ENCODE measurements at regions not wholly inside any gene's neighbourhood (a gene's known extent, or its start where the extent isn't known, plus 50 kb on each side); places are given as distances from the start of the nearest gene placed in this dataset.

- in situ Hi-C loops (cut with MboI; ENCODE audit: low sequenced_read_pairs): no loop called here
- H2BK20ac ChIP-seq (ENCODE audit: low read depth, low read length): 0 out of 2 replicates have a peak overlapping the region, but pooled peaks have one; percentile 26
- no peak overlapping the region for H4K5ac ChIP-seq (ENCODE audit: low read depth, low read length)
- H2AFZ ChIP-seq (replicated peaks; ENCODE audit: low read length, poor library complexity): no peak overlapping the region
- H4K91ac ChIP-seq (ENCODE audit: insufficient read depth, low read depth, low read length): peak overlapping the region; percentile 38; the same call in 1 of the 2 replicates
- TF ChIP-seq FOS (IDR thresholded peaks at IDR 0.05; ENCODE audit: low read depth, low read length) (no peak), CEBPB (IDR thresholded peaks at IDR 0.05; ENCODE audit: low read depth, low read length) (no peak), SMC3 (IDR thresholded peaks at IDR 0.05; ENCODE audit: low read depth, low read length) (no peak), MAZ (IDR thresholded peaks at IDR 0.05; ENCODE audit: borderline replicate concordance, low read depth, low read length) (no peak), RCOR1 (IDR thresholded peaks at IDR 0.05; ENCODE audit: insufficient replicate concordance, low read length) (no peak), MXI1 (IDR thresholded peaks at IDR 0.05; ENCODE audit: borderline replicate concordance, low read depth, low read length) (no peak), RAD21 (IDR thresholded peaks at IDR 0.05; ENCODE audit: low read length) (no peak), BHLHE40 (IDR thresholded peaks at IDR 0.05; ENCODE audit: low read depth, low read length) (no peak), RFX5 (IDR thresholded peaks at IDR 0.05; ENCODE audit: low read depth, low read length) (no peak), CTCF (conservative IDR thresholded peaks at IDR 0.05; ENCODE audit: low read depth, low read length) (no peak), CHD1 (IDR thresholded peaks at IDR 0.05; ENCODE audit: low read depth, low read length) (no peak), USF2 (IDR thresholded peaks at IDR 0.05; ENCODE audit: low read depth, low read length) (no peak), POLR2A (IDR thresholded peaks at IDR 0.05; ENCODE audit: low read depth, low read length) (no peak)
- no peaks in the 10 kb centered on the region for H3K9me3 ChIP-seq (ENCODE audit: control insufficient read depth, insufficient read depth, low read length)
- H3K9ac ChIP-seq (ENCODE audit: low read depth, low read length): no peak overlapping the region
- H2BK15ac ChIP-seq (ENCODE audit: low read depth, low read length): peak overlapping the region; percentile 49; the same call in 1 of the 3 replicates
- no peak overlapping the region for H2BK5ac ChIP-seq (ENCODE audit: low read depth, low read length, poor library complexity, severe bottlenecking)
- H4K20me1 ChIP-seq (ENCODE audit: insufficient read depth, low read length): no peaks in the 10 kb centered on the region
- peak overlapping the region; percentile 25; the same call in 1 of the 2 replicates for H2AK5ac ChIP-seq (ENCODE audit: low read depth, low read length)
- H3K23ac ChIP-seq (ENCODE audit: low read depth, low read length): no peak overlapping the region
- dilution Hi-C loops (cut with HindIII; ENCODE audit: low sequenced_read_pairs, unreplicated experiment): no loop called here
- no peak overlapping the region for H2AK9ac ChIP-seq (replicated peaks; ENCODE audit: low read depth, low read length, poor library complexity)
- H3K14ac ChIP-seq (replicated peaks; ENCODE audit: low read depth, low read length): no peak overlapping the region
- WGBS, 2 experiments (ENCODE audit: extremely low coverage in 2 of 2, insufficient read length in 1 of 2): no CpG with 5 or more reads among the region's 4 CpGs
- DNase-seq (no peak), ATAC-seq (ENCODE audit: low read depth) (no peak)
- no TSS peak for BruUV-seq (replicated peaks)
- no peaks in the 10 kb centered on the region for H3K27me3 ChIP-seq (ENCODE audit: control insufficient read depth, insufficient read depth, low read length)
- peak overlapping the region; percentile 45; the same call in 1 of the 2 replicates for H3K4ac ChIP-seq (ENCODE audit: low read depth, low read length)
- H3K4me3 ChIP-seq (ENCODE audit: insufficient read depth, low read depth, low read length): no peak overlapping the region
- peak overlapping the region; percentile 39 for H2BK120ac ChIP-seq (ENCODE audit: low read depth, low read length)
- H3K4me1 ChIP-seq (ENCODE audit: control insufficient read depth, insufficient read depth, low read length): peaks cover 21% of the 10 kb centered on the region
- H3K36me3 ChIP-seq (ENCODE audit: control insufficient read depth, insufficient read depth, low read length): peaks cover 8% of the 10 kb centered on the region; the same call in 1 of the 2 replicates
- ChIA-PET CTCF (interaction anchor here (0.7 kb wide), 1 partner anchor 109 kb away, joined by 7 read pairs; no protein-coding TSS in a partner anchor), POLR2A (ENCODE audit: unreplicated experiment) (no interaction called here)
- H3K56ac ChIP-seq (ENCODE audit: extremely low read depth, insufficient read depth, low read length): no peak overlapping the region
- peak overlapping the region; percentile 12; the same call in 1 of the 2 replicates for H3K18ac ChIP-seq (ENCODE audit: low read depth, low read length)
- intact Hi-C loops (cut with micrococcal nuclease): no loop called here
- H3K27ac ChIP-seq (ENCODE audit: insufficient read depth, low read length): peak overlapping the region; percentile 4; the same call in 1 of the 2 replicates
- H4K8ac ChIP-seq (ENCODE audit: low read depth in 2 of 2, low read length in 2 of 2): peak overlapping the region in 1 of 2 experiments; percentile 59; a peak in 1 of 4 replicates
- H3K79me1 ChIP-seq (ENCODE audit: low read depth in 1 of 2, low read length in 2 of 2): peaks cover 0 to 4% of the 10 kb centered on the region in 2 experiments; a peak in 1 of 4 replicates
- H3K4me2 ChIP-seq (ENCODE audit: low read depth, low read length): no peak overlapping the region
- H3K9me1 ChIP-seq (ENCODE audit: insufficient read depth, low read length): peaks cover 9% of the 10 kb centered on the region
These were observed 117.0 kb upstream of the BLID start for GRCh38 chr11:122232985-122233384.
